IMR-90 (cell line): ENCODE measurements at regions not wholly inside any gene's neighbourhood (a gene's known extent, or its start where the extent isn't known, plus 50 kb on each side); places are given as distances from the start of the nearest gene placed in this dataset.

Source experiments
- ATAC-seq: fragments of 200-7000 bp; cut with Tn5 transposase; 2 replicates; pipeline ENCODE4 v1.9.1; 2020; ENCODE audit warnings: low read depth, mild to moderate bottlenecking, moderate library complexity
- BruUV-seq: library from RNA; stranded (reverse); fragments of 400-500 nt; replicated peaks from 2 replicates; lab custom pipeline; 2021; lab: Mats Ljungman, UMichigan
- CTCF ChIA-PET: fragments of 300-600 bp; formaldehyde crosslinking; extraction: SDS; loops from one replicate; lab custom pipeline; 2021; ENCODE audit warnings: antibody characterized with exemption; lab: Yijun Ruan, JAX
- POLR2A ChIA-PET: fragments of 300-600 bp; sonication (Branson Sonifier 250); formaldehyde crosslinking; loops from one replicate; lab custom pipeline; 2022; ENCODE audit warnings: antibody characterized with exemption; ENCODE audit not compliant: unreplicated experiment; lab: Charles Lee
- DNase-seq: peaks from one replicate; pipeline ENCODE4 v3.0.0; 2013
- H2AFZ ChIP-seq: replicated peaks from 2 replicates; pipeline ENCODE3; 2013; ENCODE audit warnings: low read length, mild to moderate bottlenecking; ENCODE audit not compliant: poor library complexity
- H2AK5ac ChIP-seq: 2 replicates; pipeline ENCODE4 v1.6.1; 2013; ENCODE audit warnings: low read depth, low read length, inconsistent platforms
- H2AK9ac ChIP-seq: replicated peaks from 2 replicates; pipeline ENCODE3; 2013; ENCODE audit warnings: mild to moderate bottlenecking, low read depth, low read length, moderate library complexity; ENCODE audit not compliant: poor library complexity
- H2BK120ac ChIP-seq: 2 replicates; pipeline ENCODE4 v1.6.1; 2013; ENCODE audit warnings: low read depth, low read length, inconsistent platforms
- H2BK15ac ChIP-seq: 3 replicates; pipeline ENCODE4 v1.6.1; 2013; ENCODE audit warnings: low read depth, low read length, inconsistent platforms
- H2BK20ac ChIP-seq: 2 replicates; pipeline ENCODE4 v1.6.1; 2013; ENCODE audit warnings: low read depth, mild to moderate bottlenecking, inconsistent platforms, low read length, moderate library complexity
- H2BK5ac ChIP-seq: 2 replicates; pipeline ENCODE4 v1.6.1; 2013; ENCODE audit warnings: mild to moderate bottlenecking, low read depth, low read length, inconsistent platforms; ENCODE audit not compliant: poor library complexity, severe bottlenecking
- H3K14ac ChIP-seq: replicated peaks from 2 replicates; pipeline ENCODE4 v1.6.1; 2013; ENCODE audit warnings: low read depth, low read length, inconsistent platforms
- H3K18ac ChIP-seq: 2 replicates; pipeline ENCODE4 v1.6.1; 2013; ENCODE audit warnings: low read depth, low read length, control low read depth
- H3K23ac ChIP-seq: 2 replicates; pipeline ENCODE4 v1.6.1; 2013; ENCODE audit warnings: low read depth, low read length, inconsistent platforms
- H3K27ac ChIP-seq: 2 replicates; pipeline ENCODE4 v1.5.1; 2013; ENCODE audit warnings: mild to moderate bottlenecking, control low read depth, low read length; ENCODE audit not compliant: insufficient read depth
- H3K27me3 ChIP-seq: 2 replicates; pipeline ENCODE4 v1.6.1; 2013; ENCODE audit warnings: low read length; ENCODE audit not compliant: control insufficient read depth, insufficient read depth
- H3K36me3 ChIP-seq: 2 replicates; pipeline ENCODE4 v1.6.1; 2013; ENCODE audit warnings: low read length, mixed read lengths; ENCODE audit not compliant: control insufficient read depth, insufficient read depth
- H3K4ac ChIP-seq: 2 replicates; pipeline ENCODE4 v1.6.1; 2013; ENCODE audit warnings: low read depth, low read length, inconsistent platforms
- H3K4me1 ChIP-seq: 2 replicates; pipeline ENCODE4 v1.6.1; 2013; ENCODE audit warnings: low read length, mixed read lengths; ENCODE audit not compliant: control insufficient read depth, insufficient read depth
- H3K4me2 ChIP-seq: 2 replicates; pipeline ENCODE4 v1.6.1; 2013; ENCODE audit warnings: low read depth, mild to moderate bottlenecking, control low read depth, low read length, moderate library complexity
- H3K4me3 ChIP-seq: 2 replicates; pipeline ENCODE4 v1.5.1; 2013; ENCODE audit warnings: low read depth, mild to moderate bottlenecking, control low read depth, low read length, moderate library complexity; ENCODE audit not compliant: insufficient read depth
- H3K56ac ChIP-seq: 2 replicates; pipeline ENCODE4 v1.6.1; 2013; ENCODE audit warnings: low read length, inconsistent platforms; ENCODE audit not compliant: insufficient read depth; ENCODE audit errors: extremely low read depth
- H3K79me1 ChIP-seq, 2 experiments: 2 replicates each; pipeline ENCODE4 v1.6.1; 2013; ENCODE audit warnings: low read length in 2 of 2, inconsistent platforms in 1 of 2, low read depth in 1 of 2
- H3K9ac ChIP-seq: 2 replicates; pipeline ENCODE4 v1.6.1; 2013; ENCODE audit warnings: low read depth, low read length, control low read depth
- H3K9me1 ChIP-seq: 2 replicates; pipeline ENCODE4 v1.6.1; 2013; ENCODE audit warnings: low read length, inconsistent platforms; ENCODE audit not compliant: insufficient read depth
- H3K9me3 ChIP-seq: 2 replicates; pipeline ENCODE4 v1.6.1; 2013; ENCODE audit warnings: low read length; ENCODE audit not compliant: control insufficient read depth, insufficient read depth
- H4K20me1 ChIP-seq: 2 replicates; pipeline ENCODE4 v1.6.1; 2013; ENCODE audit warnings: low read length, inconsistent platforms; ENCODE audit not compliant: insufficient read depth
- H4K5ac ChIP-seq: 2 replicates; pipeline ENCODE4 v1.6.1; 2013; ENCODE audit warnings: mild to moderate bottlenecking, low read depth, low read length, control low read depth
- H4K8ac ChIP-seq, 2 experiments: 2 replicates each; pipeline ENCODE4 v1.6.1; 2013; ENCODE audit warnings: low read depth in 2 of 2, low read length in 2 of 2, control low read depth in 1 of 2, inconsistent platforms in 1 of 2
- H4K91ac ChIP-seq: 2 replicates; pipeline ENCODE4 v1.6.1; 2013; ENCODE audit warnings: low read depth, low read length, inconsistent platforms; ENCODE audit not compliant: insufficient read depth
- BHLHE40 ChIP-seq: fragments of 150-350 bp; IDR thresholded peaks from 2 replicates; pipeline ENCODE4 v1.6.1; 2016; ENCODE audit warnings: mild to moderate bottlenecking, low read depth, low read length
- CEBPB ChIP-seq: IDR thresholded peaks from 2 replicates; pipeline ENCODE4 v1.6.1; 2012; ENCODE audit warnings: low read depth, low read length, improper control_type of control experiment
- FOS ChIP-seq: fragments of 150-350 bp; IDR thresholded peaks from 2 replicates; pipeline ENCODE4 v1.6.1; 2016; ENCODE audit warnings: low read depth, low read length
- MAFK ChIP-seq: IDR thresholded peaks from 2 replicates; pipeline ENCODE4 v1.6.1; 2012; ENCODE audit warnings: low read depth, low read length, improper control_type of control experiment
- NFE2L2 ChIP-seq: fragments of 150-350 bp; IDR thresholded peaks from 2 replicates; pipeline ENCODE4 v1.6.1; 2016; ENCODE audit warnings: low read depth, mild to moderate bottlenecking, low read length
- RFX5 ChIP-seq: IDR thresholded peaks from 2 replicates; pipeline ENCODE4 v1.8.0; 2012; ENCODE audit warnings: low read depth, mild to moderate bottlenecking, low read length, moderate library complexity
- SMC3 ChIP-seq: fragments of 150-350 bp; IDR thresholded peaks from 2 replicates; pipeline ENCODE4 v1.6.1; 2016; ENCODE audit warnings: low read depth, mild to moderate bottlenecking, antibody characterized with exemption, low read length, moderate library complexity
- WGBS, 2 experiments: methylation state at CpG; one replicate each; pipeline versions ENCODE4 v1.1.5 to v1.1.7; 2013; ENCODE audit warnings: missing lambda C conversion rate in 2 of 2; ENCODE audit not compliant: insufficient read length in 1 of 2; ENCODE audit errors: extremely low coverage in 2 of 2; 5-methylcytosine and 5-hydroxymethylcytosine counted together
- dilution Hi-C: fragments of 300-500 bp; cut with HindIII; formaldehyde crosslinking; loops from one replicate; pipeline ENCODE4 v1.14.3; 2018; ENCODE audit warnings: low sequenced_read_pairs; ENCODE audit not compliant: unreplicated experiment
- in situ Hi-C: fragments of 300-500 bp; cut with MboI; formaldehyde crosslinking; loops from 3 replicates; pipeline ENCODE4 v1.14.3; 2019; ENCODE audit warnings: low sequenced_read_pairs, inconsistent platforms, mixed read lengths
- intact Hi-C: fragments of 100-400 bp; cut with micrococcal nuclease; formaldehyde crosslinking; loops from 2 replicates; pipeline ENCODE4 v1.10.0; 2022

- no peak overlapping the region for H3K4me3 ChIP-seq
- H3K14ac ChIP-seq, result no peak overlapping the region
These were observed 302.1 kb downstream of the ZPLD1 start for GRCh38 chr3:102736975-102737304.

More at GRCh38 chr3:102736975-102737304, 302.1 kb downstream of the ZPLD1 start:
- H4K91ac ChIP-seq, result no peak overlapping the region
- no peak overlapping the region for H4K5ac ChIP-seq
- H2AK9ac ChIP-seq, result no peak overlapping the region
- H2BK20ac ChIP-seq, result no peak overlapping the region
- H3K56ac ChIP-seq, result no peak overlapping the region
- H4K20me1 ChIP-seq, result no peaks in the 10 kb centered on the region
- H3K79me1 ChIP-seq, result no peaks in the 10 kb centered on the region
- in situ Hi-C loops (no loop called here), dilution Hi-C loops (no loop called here), intact Hi-C loops (no loop called here)
- H2AK5ac ChIP-seq, result no peak overlapping the region
- H2AFZ ChIP-seq, result no peak overlapping the region
- TF ChIP-seq BHLHE40, result no peak
- no peak for TF ChIP-seq NFE2L2
- TF ChIP-seq FOS, result no peak
- no peak for TF ChIP-seq MAFK
- TF ChIP-seq CEBPB, result no peak
- TF ChIP-seq RFX5, result no peak
- TF ChIP-seq SMC3, result no peak
- no peak overlapping the region for H3K18ac ChIP-seq
- no peak overlapping the region for H3K27ac ChIP-seq
- no peak overlapping the region for H3K4ac ChIP-seq
- no peak overlapping the region for H2BK120ac ChIP-seq
- H2BK15ac ChIP-seq, result no peak overlapping the region
- H3K23ac ChIP-seq, result no peak overlapping the region
- no peaks in the 10 kb centered on the region for H3K4me1 ChIP-seq
- DNase-seq (no peak), ATAC-seq (no peak)
- H4K8ac ChIP-seq, result no peak overlapping the region
- ChIA-PET CTCF (no interaction called here), POLR2A (no interaction called here)
- no peak overlapping the region for H3K4me2 ChIP-seq
- no peak overlapping the region for H2BK5ac ChIP-seq
- no peaks in the 10 kb centered on the region for H3K36me3 ChIP-seq
- WGBS, 2 experiments, result 17% methylated on average over 1 of the region's 2 CpGs; no CpG with 5 or more reads in 1 of the 2 experiments
- H3K9ac ChIP-seq, result no peak overlapping the region
- H3K9me3 ChIP-seq, result no peaks in the 10 kb centered on the region
- H3K9me1 ChIP-seq, result no peaks in the 10 kb centered on the region
- H3K27me3 ChIP-seq, result no peaks in the 10 kb centered on the region
- BruUV-seq, result no TSS peak
